GM12878 (cell line): ENCODE measurements at regions not wholly inside any gene's neighbourhood (a gene's known extent, or its start where the extent isn't known, plus 50 kb on each side); places are given as distances from the start of the nearest gene placed in this dataset.

Source experiments
- SMC3 ChIP-seq: IDR thresholded peaks from 2 replicates; pipeline ENCODE4 v1.6.1; 2011; ENCODE audit warnings: low read length, improper control_type of control experiment, borderline replicate concordance
- TAF1 ChIP-seq: IDR thresholded peaks from 2 replicates; pipeline ENCODE4 v1.6.1; 2011; ENCODE audit warnings: mild to moderate bottlenecking, low read depth, low read length, borderline replicate concordance

- no peak for TF ChIP-seq TAF1
- no peak for TF ChIP-seq SMC3
Measured at GRCh38 chrX:15909605-15910004, 55.0 kb upstream of the AP1S2 start.
